ENCODE measurements at regions not wholly inside any gene's neighbourhood (a gene's known extent, or its start where the extent isn't known, plus 50 kb on each side); places are given as distances from the start of the nearest gene placed in this dataset.
"Not testable (repeated sequence)": the region's sequence is repeated elsewhere in the genome, so short reads cannot be mapped to it uniquely, and the experiment has no call there.

DNA sequence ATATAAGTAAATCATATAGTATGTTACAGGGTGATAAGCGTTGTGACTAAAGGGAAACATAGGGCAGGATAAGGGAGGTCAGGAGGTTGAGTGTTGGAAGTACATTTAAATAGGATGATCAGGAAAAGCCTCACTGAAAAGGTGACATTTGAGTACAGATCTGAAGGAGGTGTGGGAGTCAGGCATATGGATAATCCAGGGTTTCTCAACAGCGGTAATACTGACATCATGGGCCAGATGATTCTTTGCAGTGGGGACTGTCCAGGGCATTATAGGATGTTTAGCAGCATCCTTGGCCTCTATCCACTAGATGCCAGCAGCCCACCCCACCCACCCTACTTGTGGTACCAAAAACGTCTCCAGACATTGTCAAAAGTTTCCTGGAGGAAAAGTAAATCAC lies 292.6 kb upstream of the PREP start:
- H3K4me1 Mint-ChIP-seq = no peaks in the 10 kb centered on the region
- DNase-seq (no peak), ATAC-seq (no peak)
- no peak overlapping the region for H3K4me3 Mint-ChIP-seq
- no peaks in the 10 kb centered on the region for H3K9me3 ChIP-seq (ENCODE audit: control insufficient read depth, low read length, poor library complexity, severe bottlenecking)
- no peaks in the 10 kb centered on the region for H3K27me3 Mint-ChIP-seq
- no peak overlapping the region for H3K27ac Mint-ChIP-seq
- H3K36me3 Mint-ChIP-seq (ENCODE audit: low read depth) = no peaks in the 10 kb centered on the region

DNA sequence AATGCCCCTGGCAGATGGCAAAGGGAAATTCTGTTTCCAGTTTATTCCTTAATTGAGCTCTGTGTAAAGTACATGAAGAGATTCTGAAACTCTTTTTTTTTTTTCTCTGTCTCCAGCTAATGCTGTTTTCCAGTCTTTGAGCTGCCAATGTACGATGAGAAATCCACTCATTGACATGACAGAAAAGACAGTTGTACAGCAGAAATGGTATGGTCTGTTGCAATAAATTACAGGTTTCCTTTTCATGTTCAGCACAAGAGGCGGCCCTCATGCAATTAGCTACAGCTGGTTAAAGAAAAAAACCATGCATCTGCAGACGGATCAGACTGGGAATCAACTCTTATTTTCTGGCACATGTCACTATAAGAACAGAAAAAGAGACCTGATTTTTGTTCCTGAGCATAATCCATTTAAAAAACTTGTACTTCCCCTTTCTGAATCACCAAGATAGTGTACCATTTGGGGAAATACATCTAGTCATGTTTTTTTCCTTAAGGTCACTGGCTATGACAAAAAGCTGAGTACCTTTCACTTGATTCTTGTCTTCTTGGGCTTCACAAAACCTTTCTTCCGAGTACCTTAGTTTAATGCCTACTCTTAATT lies 289.8 kb upstream of the PREP start:
- H3K9me3 ChIP-seq (ENCODE audit: control insufficient read depth, low read length, poor library complexity, severe bottlenecking) = no peaks in the 10 kb centered on the region
- no peak overlapping the region for H3K27ac Mint-ChIP-seq
- DNase-seq (no peak), ATAC-seq (no peak)
- no peaks in the 10 kb centered on the region for H3K4me1 Mint-ChIP-seq
- no peaks in the 10 kb centered on the region for H3K36me3 Mint-ChIP-seq (ENCODE audit: low read depth)
- no peaks in the 10 kb centered on the region for H3K27me3 Mint-ChIP-seq
- no peak overlapping the region for H3K4me3 Mint-ChIP-seq

DNA sequence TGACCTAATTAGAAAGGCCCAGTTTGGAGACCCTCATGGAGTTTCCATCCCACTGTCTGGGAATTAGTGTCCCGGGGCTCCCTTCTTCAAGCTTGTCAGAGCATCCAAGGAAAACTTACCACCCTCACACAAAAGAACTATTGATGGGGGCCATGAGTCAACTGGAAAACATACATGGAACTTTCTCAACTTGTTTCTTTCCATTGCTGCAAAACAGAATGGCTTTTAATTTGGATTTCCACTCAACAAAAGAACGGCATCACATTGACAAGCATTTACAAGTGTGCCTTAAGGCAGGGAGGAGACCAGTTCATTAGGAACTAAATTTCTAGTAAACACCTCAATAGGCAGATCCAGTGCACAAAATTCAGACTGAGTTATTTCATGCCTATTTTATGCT lies 289.1 kb upstream of the PREP start:
- no peak for ATAC-seq
- no peaks in the 10 kb centered on the region for H3K27me3 Mint-ChIP-seq
- no peaks in the 10 kb centered on the region for H3K4me1 Mint-ChIP-seq
- no peaks in the 10 kb centered on the region for H3K9me3 ChIP-seq (ENCODE audit: control insufficient read depth, low read length, poor library complexity, severe bottlenecking)
- DNase-seq = no peak
- H3K36me3 Mint-ChIP-seq (ENCODE audit: low read depth) = no peaks in the 10 kb centered on the region
- H3K4me3 Mint-ChIP-seq = no peak overlapping the region
- no peak overlapping the region for H3K27ac Mint-ChIP-seq

DNA sequence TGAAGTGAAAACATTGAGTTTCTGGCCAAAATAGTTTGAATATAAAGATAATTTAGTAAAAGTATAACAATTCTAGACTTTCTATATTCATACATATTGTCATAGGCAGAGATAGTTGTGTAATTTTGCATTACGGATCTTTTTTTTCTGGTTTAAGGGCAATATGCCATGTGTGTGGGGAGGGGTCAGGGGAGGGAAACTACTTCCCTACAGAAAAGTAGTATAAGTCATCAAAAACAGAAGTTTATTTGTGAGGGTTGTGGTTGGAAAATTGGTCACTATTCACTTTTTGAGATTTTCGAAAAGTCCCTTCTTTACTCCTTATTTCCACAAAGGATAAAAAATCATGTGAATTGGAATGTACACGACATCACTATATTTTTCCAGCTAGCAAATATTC lies 288.2 kb upstream of the PREP start:
- H3K27ac Mint-ChIP-seq = no peak overlapping the region
- DNase-seq (no peak), ATAC-seq (no peak)
- no peaks in the 10 kb centered on the region for H3K4me1 Mint-ChIP-seq
- no peaks in the 10 kb centered on the region for H3K9me3 ChIP-seq (ENCODE audit: control insufficient read depth, low read length, poor library complexity, severe bottlenecking)
- no peaks in the 10 kb centered on the region for H3K27me3 Mint-ChIP-seq
- no peaks in the 10 kb centered on the region for H3K36me3 Mint-ChIP-seq (ENCODE audit: low read depth)
- H3K4me3 Mint-ChIP-seq = no peak overlapping the region

DNA sequence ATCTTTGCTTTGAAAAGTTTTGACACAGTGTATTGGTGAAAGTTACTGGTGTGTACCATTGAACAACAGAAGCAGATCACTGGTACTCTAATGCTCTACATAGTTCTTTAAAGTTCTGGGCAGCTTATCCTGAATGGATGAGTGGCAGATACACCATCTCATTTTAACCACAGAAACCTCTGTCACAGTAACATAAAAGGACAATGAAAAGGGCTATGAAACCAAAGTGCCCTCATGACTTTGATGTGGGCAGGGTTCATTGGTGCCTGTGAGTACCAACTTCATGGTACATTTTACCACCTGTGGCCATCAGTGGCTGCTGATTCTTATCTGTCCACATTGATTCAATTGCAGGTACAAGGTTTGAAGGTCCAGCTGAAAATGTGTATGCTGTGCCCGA lies 285.7 kb upstream of the PREP start:
- H3K27ac Mint-ChIP-seq = no peak overlapping the region
- no peak for ATAC-seq

DNA sequence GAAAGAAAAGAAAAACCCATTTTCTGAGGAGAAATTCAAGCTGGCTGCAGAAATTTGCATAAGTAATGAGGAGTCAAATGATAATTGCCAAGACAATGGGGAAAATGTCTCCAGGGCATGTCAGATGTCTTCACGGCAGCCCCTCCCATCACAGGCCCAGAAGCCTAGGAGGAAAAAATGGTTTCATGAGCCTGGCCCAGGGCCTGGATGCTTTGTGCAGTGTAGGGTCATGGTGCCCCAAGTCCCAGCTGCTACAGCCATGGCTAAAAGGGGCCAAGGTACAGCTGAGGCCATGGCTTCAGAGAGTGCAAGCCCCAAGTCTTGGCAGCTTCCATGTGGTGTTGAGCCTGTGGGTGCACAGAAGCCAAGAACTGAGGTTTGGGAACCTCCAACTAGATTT lies 283.9 kb upstream of the PREP start:
- not testable (repeated sequence) for H3K36me3 Mint-ChIP-seq (ENCODE audit: low read depth); H3K9me3 ChIP-seq (ENCODE audit: control insufficient read depth, low read length, poor library complexity, severe bottlenecking); H3K27me3 Mint-ChIP-seq; H3K4me1 Mint-ChIP-seq; ATAC-seq; H3K27ac Mint-ChIP-seq; H3K4me3 Mint-ChIP-seq; DNase-seq

More for the DNA sequence above, 285.7 kb upstream of the PREP start:
- no peaks in the 10 kb centered on the region for H3K9me3 ChIP-seq (ENCODE audit: control insufficient read depth, low read length, poor library complexity, severe bottlenecking)
- Mint-ChIP-seq H3K4me3 (no peak overlapping the region), H3K4me1 (no peaks in the 10 kb centered on the region), H3K36me3 (ENCODE audit: low read depth) (no peaks in the 10 kb centered on the region), H3K27me3 (no peaks in the 10 kb centered on the region)
- no peak for DNase-seq

DNA sequence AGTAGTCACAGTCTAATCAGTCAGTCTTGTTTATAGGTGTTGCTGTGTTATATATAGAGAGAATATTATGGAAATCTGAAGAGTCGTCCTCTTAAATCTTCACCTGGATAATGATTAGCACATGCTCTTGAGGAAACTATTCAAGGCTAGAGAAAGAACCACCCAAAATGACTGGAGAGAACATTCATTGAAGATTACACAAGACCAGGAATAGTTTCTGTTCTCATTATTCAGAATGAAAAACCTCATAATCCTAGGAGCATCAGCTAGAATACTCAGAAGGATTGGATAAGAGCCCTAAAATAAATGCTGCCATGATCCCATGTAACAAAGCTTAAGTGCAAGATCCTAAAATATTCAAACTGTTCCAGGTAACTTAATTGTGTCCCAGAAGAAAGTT lies 278.2 kb upstream of the PREP start:
- H3K4me3 Mint-ChIP-seq = no peak overlapping the region
- H3K27me3 Mint-ChIP-seq = no peaks in the 10 kb centered on the region
- no peak overlapping the region for H3K27ac Mint-ChIP-seq
- H3K4me1 Mint-ChIP-seq = no peaks in the 10 kb centered on the region
- DNase-seq (no peak), ATAC-seq (no peak)
- H3K9me3 ChIP-seq (ENCODE audit: control insufficient read depth, low read length, poor library complexity, severe bottlenecking) = no peaks in the 10 kb centered on the region
- H3K36me3 Mint-ChIP-seq (ENCODE audit: low read depth) = no peaks in the 10 kb centered on the region

DNA sequence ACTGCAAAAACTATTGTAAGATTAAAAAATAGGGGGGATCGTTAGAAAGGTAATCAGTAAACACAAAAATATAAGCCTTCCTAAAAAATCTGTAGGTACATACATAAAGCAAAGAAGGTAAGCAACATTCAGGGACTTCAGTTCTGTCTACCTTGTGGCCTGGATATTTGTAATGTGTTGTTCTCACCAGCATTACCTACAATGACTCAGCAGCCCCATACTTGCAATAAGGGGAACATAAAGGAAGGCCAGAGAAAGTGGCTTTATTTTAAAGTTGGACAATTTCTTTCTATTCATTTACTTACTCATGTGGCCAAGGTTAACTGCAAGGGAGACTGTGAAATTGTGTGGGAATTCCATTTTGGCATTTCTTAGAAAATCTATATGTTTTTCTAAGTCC lies 277.2 kb upstream of the PREP start:
- H3K4me3 Mint-ChIP-seq = no peak overlapping the region
- H3K36me3 Mint-ChIP-seq (ENCODE audit: low read depth) = no peaks in the 10 kb centered on the region
- no peaks in the 10 kb centered on the region for H3K9me3 ChIP-seq (ENCODE audit: control insufficient read depth, low read length, poor library complexity, severe bottlenecking)
- no peaks in the 10 kb centered on the region for H3K4me1 Mint-ChIP-seq
- ATAC-seq = no peak
- no peak overlapping the region for H3K27ac Mint-ChIP-seq
- DNase-seq = no peak
- H3K27me3 Mint-ChIP-seq = no peaks in the 10 kb centered on the region

DNA sequence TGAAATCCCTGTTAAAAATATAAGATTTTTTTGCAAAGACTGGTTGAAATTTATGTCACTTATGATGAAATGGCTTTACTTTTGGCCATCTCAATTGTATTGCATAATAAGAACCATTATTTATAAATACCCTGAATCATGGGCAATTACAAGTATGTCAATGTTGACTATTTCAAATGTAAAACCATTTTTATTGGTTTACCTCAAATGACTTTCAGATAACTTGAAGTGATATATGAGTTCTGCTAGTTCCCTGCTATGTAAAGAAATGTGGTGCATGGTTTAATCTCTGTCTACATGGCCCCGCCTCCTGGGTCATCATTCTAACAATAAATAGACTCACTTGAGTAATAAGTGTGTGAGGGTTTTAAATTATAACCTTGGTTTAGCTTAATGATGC lies 275.6 kb upstream of the PREP start:
- Mint-ChIP-seq H3K27me3 (no peaks in the 10 kb centered on the region), H3K4me1 (no peaks in the 10 kb centered on the region), H3K36me3 (ENCODE audit: low read depth) (peaks cover under 1% of the 10 kb centered on the region), H3K4me3 (no peak overlapping the region), H3K27ac (no peak overlapping the region)
- DNase-seq (no peak), ATAC-seq (no peak)
- no peaks in the 10 kb centered on the region for H3K9me3 ChIP-seq (ENCODE audit: control insufficient read depth, low read length, poor library complexity, severe bottlenecking)

DNA sequence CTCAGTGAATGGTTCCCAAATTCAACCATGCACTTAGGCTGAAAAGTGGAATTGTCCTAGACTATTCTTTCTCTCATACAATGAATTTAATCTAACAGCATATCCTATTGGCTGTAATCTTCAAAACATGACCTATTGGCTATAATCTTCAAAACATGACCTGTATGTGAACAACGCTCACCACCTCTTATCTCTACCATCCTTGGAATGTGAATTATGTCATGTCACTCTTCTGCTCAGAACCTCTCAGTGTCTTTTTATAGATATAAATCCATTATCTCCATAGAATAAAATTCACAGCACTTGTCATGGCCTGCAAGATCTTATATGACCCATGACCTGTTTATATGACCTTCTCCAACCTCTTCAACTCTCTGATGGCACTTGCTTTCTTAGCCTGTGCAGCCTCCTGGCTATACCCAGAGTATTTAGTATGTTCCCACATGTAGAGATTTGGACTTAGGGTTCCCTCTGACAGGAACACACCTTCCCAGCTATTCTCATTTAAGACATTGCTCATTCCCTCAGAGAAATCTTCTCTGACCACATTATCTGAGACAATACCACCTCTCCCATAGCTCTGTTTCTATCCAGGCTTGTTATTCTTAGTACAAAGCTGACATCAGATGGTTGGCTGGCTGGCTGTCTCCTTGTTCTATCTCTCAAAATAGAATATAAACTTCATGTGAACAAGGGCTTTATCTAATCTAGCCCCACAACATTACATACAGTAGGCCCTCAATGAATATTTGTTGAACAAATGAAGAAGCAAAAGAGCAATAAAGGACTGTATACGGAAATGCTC lies 275.0 kb upstream of the PREP start:
- ATAC-seq (no peak), DNase-seq (no peak)
- Mint-ChIP-seq H3K4me1 (no peaks in the 10 kb centered on the region), H3K27ac (no peak overlapping the region), H3K4me3 (no peak overlapping the region), H3K36me3 (ENCODE audit: low read depth) (peaks cover 2% of the 10 kb centered on the region), H3K27me3 (no peaks in the 10 kb centered on the region)
- no peaks in the 10 kb centered on the region for H3K9me3 ChIP-seq (ENCODE audit: control insufficient read depth, low read length, poor library complexity, severe bottlenecking)

DNA sequence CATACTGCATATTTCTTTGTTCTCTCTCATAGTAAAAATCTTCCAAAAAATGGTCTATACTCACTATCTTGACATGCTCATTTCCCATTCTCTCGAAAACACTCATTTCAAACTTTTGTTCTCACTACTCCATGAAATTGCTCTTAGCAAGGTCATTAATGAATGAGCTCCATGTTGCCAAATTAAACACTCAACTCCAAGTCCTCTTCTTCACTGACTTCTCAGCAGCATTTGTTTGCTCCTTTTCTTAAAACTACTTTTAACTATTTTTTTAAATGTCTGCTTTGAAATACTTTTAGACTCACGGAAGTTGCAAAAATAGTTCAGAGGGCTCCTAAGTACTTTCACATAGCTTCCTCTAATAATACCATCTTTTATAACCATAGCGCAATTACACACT lies 274.0 kb upstream of the PREP start:
- Mint-ChIP-seq H3K4me3 (no peak overlapping the region), H3K27ac (no peak overlapping the region), H3K4me1 (no peaks in the 10 kb centered on the region), H3K36me3 (ENCODE audit: low read depth) (peaks cover 2% of the 10 kb centered on the region), H3K27me3 (no peaks in the 10 kb centered on the region)
- no peak for ATAC-seq
- DNase-seq = no peak
- H3K9me3 ChIP-seq (ENCODE audit: control insufficient read depth, low read length, poor library complexity, severe bottlenecking) = no peaks in the 10 kb centered on the region

DNA sequence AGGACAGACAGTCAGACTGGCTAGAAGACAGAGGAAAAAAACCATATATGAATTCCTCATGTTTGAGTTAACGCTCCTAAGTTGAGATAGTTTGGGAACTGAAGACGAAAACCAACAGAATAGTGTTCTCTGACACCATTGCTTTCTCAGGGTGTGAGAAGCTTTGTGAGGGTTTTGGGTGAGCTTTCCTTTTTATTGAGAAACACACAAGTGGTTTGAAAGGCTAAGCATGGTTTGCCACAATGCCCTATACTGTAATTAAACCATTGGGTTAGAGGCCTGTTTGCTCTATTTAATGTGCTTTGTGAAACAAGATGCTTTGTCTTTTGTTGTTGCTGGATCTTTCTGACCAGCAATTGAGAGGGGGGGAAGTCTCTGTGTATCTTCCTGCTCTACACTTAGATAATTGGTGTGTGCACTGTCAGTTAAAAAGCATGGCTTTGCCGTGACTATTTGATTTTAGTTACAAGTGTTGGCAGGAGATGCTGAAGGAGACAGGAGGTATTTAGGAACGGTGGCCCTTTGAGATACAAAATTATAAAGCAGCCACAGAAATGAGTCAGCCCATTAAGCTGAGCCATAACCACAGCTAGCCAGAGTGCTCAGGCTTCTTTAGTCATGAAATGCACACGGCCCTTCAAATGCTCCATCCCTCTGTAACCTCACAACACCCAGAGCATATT lies 273.0 kb upstream of the PREP start:
- Mint-ChIP-seq H3K27ac (no peak overlapping the region), H3K27me3 (no peaks in the 10 kb centered on the region), H3K4me1 (no peaks in the 10 kb centered on the region), H3K36me3 (ENCODE audit: low read depth) (peaks cover 2% of the 10 kb centered on the region), H3K4me3 (no peak overlapping the region)
- ATAC-seq = no peak
- DNase-seq = no peak
- no peaks in the 10 kb centered on the region for H3K9me3 ChIP-seq (ENCODE audit: control insufficient read depth, low read length, poor library complexity, severe bottlenecking)

DNA sequence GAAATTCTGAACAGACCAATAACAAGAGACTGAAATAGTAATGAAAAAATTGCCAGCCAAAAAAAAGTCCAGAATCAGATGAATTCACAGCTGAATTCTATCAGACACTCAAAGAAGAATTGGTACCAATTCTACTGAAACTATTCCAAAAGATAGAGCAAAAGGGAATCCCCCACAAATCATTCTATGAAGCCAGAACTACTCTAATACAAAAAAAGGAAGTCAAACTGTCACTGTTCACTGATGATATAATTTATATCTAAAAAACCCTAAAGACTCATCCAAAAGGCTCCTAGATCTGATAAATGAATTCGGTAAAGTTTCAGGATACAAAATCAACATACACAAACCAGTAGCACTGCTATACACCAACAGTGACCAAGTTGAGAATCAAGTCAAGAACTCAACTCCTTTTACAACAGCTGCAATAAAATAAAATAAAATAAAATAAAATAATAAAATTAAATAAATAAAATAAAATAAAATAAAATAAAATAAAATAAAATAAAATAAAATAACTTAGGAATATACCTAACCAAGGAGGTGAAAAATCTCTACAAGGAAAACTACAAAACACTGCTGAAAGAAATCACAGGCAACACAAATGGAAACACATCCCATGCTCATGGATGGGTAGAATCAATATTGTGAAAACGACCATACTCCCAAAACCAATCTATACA lies 270.1 kb upstream of the PREP start:
- H3K9me3 ChIP-seq (ENCODE audit: control insufficient read depth, low read length, poor library complexity, severe bottlenecking); DNase-seq; ATAC-seq; H3K4me1 Mint-ChIP-seq; H3K4me3 Mint-ChIP-seq; H3K27me3 Mint-ChIP-seq; H3K36me3 Mint-ChIP-seq (ENCODE audit: low read depth); H3K27ac Mint-ChIP-seq: not testable (repeated sequence)

Measured in T-helper 17 cell (primary cell).